Ovary (tissue), 7 donors: ENCODE measurements at regions not wholly inside any gene's neighbourhood (a gene's known extent, or its start where the extent isn't known, plus 50 kb on each side); places are given as distances from the start of the nearest gene placed in this dataset.

Source experiments
- DNase-seq, 5 donors: peaks; one replicate each; pipeline ENCODE4 v3.0.0-alpha.2; 2019 to 2020
- H3K27ac ChIP-seq, 2 donors: fragments of 200-600 bp; one replicate each; pipeline versions ENCODE4 v1.5.1 to v1.8.0; 2019 to 2022
- H3K27me3 ChIP-seq: fragments of 200-600 bp; one replicate; pipeline ENCODE4 v1.8.0; 2022
- H3K36me3 ChIP-seq: fragments of 200-600 bp; sonication (generic); one replicate; pipeline ENCODE4 v1.5.1; 2019
- H3K4me1 ChIP-seq: one replicate; pipeline ENCODE4 v1.8.1; 2013; ENCODE audit warnings: mild to moderate bottlenecking, moderate library complexity; ENCODE audit not compliant: insufficient read depth
- H3K4me3 ChIP-seq: fragments of 200-600 bp; sonication (generic); one replicate; pipeline ENCODE4 v1.5.1; 2017
- H3K9me3 ChIP-seq, 2 donors: fragments of 200-600 bp in 1 of 2; sonication (generic) in 1 of 2; one replicate each; pipeline versions ENCODE4 v1.5.1 to v1.8.1; 2013 to 2019; ENCODE audit warnings: mild to moderate bottlenecking in 1 of 2, moderate library complexity in 1 of 2
- EP300 ChIP-seq: sonication (generic); formaldehyde crosslinking; IDR thresholded peaks from one replicate; pipeline ENCODE4 v1.6.1; 2017; ENCODE audit warnings: antibody characterized with exemption
- POLR2A ChIP-seq: fragments of 450-650 bp; IDR thresholded peaks from one replicate; pipeline ENCODE4 v1.6.1; 2017; ENCODE audit warnings: antibody characterized with exemption, mild to moderate bottlenecking, moderate library complexity
- WGBS, 3 donors: extraction: QIAGEN DNeasy Blood & Tissue Kit in 1 of 3; methylation state at CpG; one replicate each; pipeline versions ENCODE4 v1.1.5 to v1.1.7; 2013 to 2017; 5-methylcytosine and 5-hydroxymethylcytosine counted together
- intact Hi-C, 4 donors: fragments of 100-400 bp; cut with DNase I; formaldehyde crosslinking; loops; one replicate each; pipeline versions ENCODE4 v1.11.0 to v1.15.1; 2022 to 2023
- TF ChIP-seq, protein P1 (sequence below), 3 donors: fragments of 450-650 bp in 2 of 3; fragments of 200-600 bp in 1 of 3; IDR thresholded peaks; one replicate each; pipeline versions ENCODE4 v1.5.1 to v1.8.0; 2016 to 2022; ENCODE audit warnings: antibody characterized with exemption in 3 of 3, mild to moderate bottlenecking in 1 of 3
- donor health status: DM: no; HTN: no; CAD: no; lungs with moderate emphysema.
- donor health status: DM: no; HTN: no; CAD: no.
- donor health status: Bipolar disorder and iron deficiency.
- donor health status: DM: no; HTN: no; CAD: no.
- donor health status: DM: yes; HTN: yes; CAD: no.

- no peaks in the 10 kb centered on the region for H3K4me1 ChIP-seq
- WGBS, 3 donors: 84 to 89% (median 89%) methylated on average over 6 of the region's 6 CpGs
- intact Hi-C loops: no loop called here
- H3K36me3 ChIP-seq: no peaks in the 10 kb centered on the region
- DNase-seq: no peak
- no peaks in the 10 kb centered on the region for H3K27me3 ChIP-seq
- no peak overlapping the region for H3K27ac ChIP-seq
- H3K4me3 ChIP-seq: no peak overlapping the region
- no peaks in the 10 kb centered on the region for H3K9me3 ChIP-seq
- TF ChIP-seq POLR2A: no peak
- TF ChIP-seq EP300: no peak
- TF ChIP-seq, protein P1, sequence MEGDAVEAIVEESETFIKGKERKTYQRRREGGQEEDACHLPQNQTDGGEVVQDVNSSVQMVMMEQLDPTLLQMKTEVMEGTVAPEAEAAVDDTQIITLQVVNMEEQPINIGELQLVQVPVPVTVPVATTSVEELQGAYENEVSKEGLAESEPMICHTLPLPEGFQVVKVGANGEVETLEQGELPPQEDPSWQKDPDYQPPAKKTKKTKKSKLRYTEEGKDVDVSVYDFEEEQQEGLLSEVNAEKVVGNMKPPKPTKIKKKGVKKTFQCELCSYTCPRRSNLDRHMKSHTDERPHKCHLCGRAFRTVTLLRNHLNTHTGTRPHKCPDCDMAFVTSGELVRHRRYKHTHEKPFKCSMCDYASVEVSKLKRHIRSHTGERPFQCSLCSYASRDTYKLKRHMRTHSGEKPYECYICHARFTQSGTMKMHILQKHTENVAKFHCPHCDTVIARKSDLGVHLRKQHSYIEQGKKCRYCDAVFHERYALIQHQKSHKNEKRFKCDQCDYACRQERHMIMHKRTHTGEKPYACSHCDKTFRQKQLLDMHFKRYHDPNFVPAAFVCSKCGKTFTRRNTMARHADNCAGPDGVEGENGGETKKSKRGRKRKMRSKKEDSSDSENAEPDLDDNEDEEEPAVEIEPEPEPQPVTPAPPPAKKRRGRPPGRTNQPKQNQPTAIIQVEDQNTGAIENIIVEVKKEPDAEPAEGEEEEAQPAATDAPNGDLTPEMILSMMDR (IDR thresholded peaks at IDR 0.05): no peak
These were observed 100.8 kb upstream of the NEDD9 start for GRCh38 chr6:11333132-11333849.

GRCh38 chr6:11332463-11332862, 100.0 kb upstream of the NEDD9 start:
- WGBS, 3 donors: 82 to 89% (median 88%) methylated on average over 7 of the region's 7 CpGs
- intact Hi-C loops: no loop called here
- Histone ChIP-seq H3K27ac (no peak overlapping the region), H3K4me3 (no peak overlapping the region), H3K9me3 (no peaks in the 10 kb centered on the region), H3K27me3 (no peaks in the 10 kb centered on the region), H3K36me3 (no peaks in the 10 kb centered on the region), H3K4me1 (no peaks in the 10 kb centered on the region)
- TF ChIP-seq EP300: no peak
- TF ChIP-seq, protein P1 (IDR thresholded peaks at IDR 0.05): no peak
- TF ChIP-seq POLR2A: no peak
- DNase-seq: no peak

DNA sequence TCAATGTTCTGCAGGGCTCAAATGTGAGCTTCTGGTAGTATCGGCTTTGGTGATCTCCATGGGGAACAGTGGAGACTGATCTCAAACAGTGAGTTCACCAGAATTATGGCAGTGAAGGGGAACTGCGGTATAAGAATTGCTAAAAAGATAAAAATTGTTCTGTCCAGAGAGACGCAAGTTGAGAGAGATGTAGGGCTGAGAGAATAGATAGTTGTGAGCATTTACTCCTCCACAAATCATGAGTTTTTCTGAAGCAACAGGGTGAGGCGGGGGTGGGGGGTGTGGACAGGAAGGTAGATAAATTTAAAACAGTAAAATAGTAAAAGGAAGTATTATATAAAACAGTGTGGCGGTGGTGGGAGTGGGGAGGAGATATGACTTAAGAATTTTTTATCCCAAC, 98.6 kb upstream of the NEDD9 start:
- no peaks in the 10 kb centered on the region for H3K36me3 ChIP-seq
- TF ChIP-seq EP300 (no peak), POLR2A (no peak)
- TF ChIP-seq, protein P1 (IDR thresholded peaks at IDR 0.05): no peak
- intact Hi-C loops: no loop called here
- no peak overlapping the region for H3K4me3 ChIP-seq
- H3K9me3 ChIP-seq: no peaks in the 10 kb centered on the region
- H3K27me3 ChIP-seq: no peaks in the 10 kb centered on the region
- no peaks in the 10 kb centered on the region for H3K4me1 ChIP-seq
- DNase-seq: no peak
- 71 to 83% (median 81%) methylated on average over 5 of the region's 5 CpGs for WGBS, 3 donors
- H3K27ac ChIP-seq: no peak overlapping the region

- H3K9me3 ChIP-seq: no peaks in the 10 kb centered on the region
- 69 to 72% (median 69%) methylated on average over 3 of the region's 3 CpGs for WGBS, 3 donors
- intact Hi-C loops: no loop called here
- H3K4me1 ChIP-seq: no peaks in the 10 kb centered on the region
- TF ChIP-seq POLR2A: no peak
- TF ChIP-seq, protein P1 (IDR thresholded peaks at IDR 0.05): no peak
- TF ChIP-seq EP300: no peak
- no peak for DNase-seq
- no peak overlapping the region for H3K4me3 ChIP-seq
- H3K27me3 ChIP-seq: no peaks in the 10 kb centered on the region
- H3K36me3 ChIP-seq: no peaks in the 10 kb centered on the region
- H3K27ac ChIP-seq: no peak overlapping the region
These were observed 97.9 kb upstream of the NEDD9 start for GRCh38 chr6:11330413-11330760.
